ENCODE measurements at regions not wholly inside any gene's neighbourhood (a gene's known extent, or its start where the extent isn't known, plus 50 kb on each side); places are given as distances from the start of the nearest gene placed in this dataset.

DNA sequence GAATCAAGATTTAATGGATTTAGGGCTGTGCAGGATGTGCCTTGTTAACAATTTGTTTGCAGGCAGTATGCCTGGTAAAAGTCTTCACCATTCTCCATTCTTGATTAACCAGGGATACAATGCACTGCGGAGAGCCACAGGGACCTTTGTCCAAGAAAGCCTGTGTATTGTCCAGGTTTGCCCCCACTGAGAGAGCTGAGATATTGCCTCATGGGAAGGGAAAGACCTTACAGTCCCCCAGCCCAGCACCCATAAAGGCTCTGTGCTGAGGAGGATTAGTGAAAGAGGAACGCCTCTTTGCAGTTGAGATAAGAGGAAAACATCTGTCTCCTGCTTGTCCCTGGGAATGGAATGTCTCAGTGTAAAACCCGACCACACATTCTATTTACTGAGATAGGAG, 2169.6 kb downstream of the TP53TG3F start:
- Mint-ChIP-seq H3K9me3 (peaks cover 30% of the 10 kb centered on the region), H3K27ac (no peak overlapping the region), H3K4me1 (ENCODE audit: low read depth) (no peaks in the 10 kb centered on the region), H3K36me3 (ENCODE audit: low read depth) (no peaks in the 10 kb centered on the region), H3K4me3 (no peak overlapping the region), H3K27me3 (no peaks in the 10 kb centered on the region)
- DNase-seq = no peak

GRCh38 chr16:35631261-35631945, 2172.0 kb downstream of the TP53TG3F start:
- Mint-ChIP-seq H3K27me3 (no peaks in the 10 kb centered on the region), H3K4me1 (ENCODE audit: low read depth) (no peaks in the 10 kb centered on the region), H3K27ac (no peak overlapping the region), H3K9me3 (peaks cover 30% of the 10 kb centered on the region), H3K4me3 (no peak overlapping the region), H3K36me3 (ENCODE audit: low read depth) (no peaks in the 10 kb centered on the region)
- no peak for DNase-seq

DNA sequence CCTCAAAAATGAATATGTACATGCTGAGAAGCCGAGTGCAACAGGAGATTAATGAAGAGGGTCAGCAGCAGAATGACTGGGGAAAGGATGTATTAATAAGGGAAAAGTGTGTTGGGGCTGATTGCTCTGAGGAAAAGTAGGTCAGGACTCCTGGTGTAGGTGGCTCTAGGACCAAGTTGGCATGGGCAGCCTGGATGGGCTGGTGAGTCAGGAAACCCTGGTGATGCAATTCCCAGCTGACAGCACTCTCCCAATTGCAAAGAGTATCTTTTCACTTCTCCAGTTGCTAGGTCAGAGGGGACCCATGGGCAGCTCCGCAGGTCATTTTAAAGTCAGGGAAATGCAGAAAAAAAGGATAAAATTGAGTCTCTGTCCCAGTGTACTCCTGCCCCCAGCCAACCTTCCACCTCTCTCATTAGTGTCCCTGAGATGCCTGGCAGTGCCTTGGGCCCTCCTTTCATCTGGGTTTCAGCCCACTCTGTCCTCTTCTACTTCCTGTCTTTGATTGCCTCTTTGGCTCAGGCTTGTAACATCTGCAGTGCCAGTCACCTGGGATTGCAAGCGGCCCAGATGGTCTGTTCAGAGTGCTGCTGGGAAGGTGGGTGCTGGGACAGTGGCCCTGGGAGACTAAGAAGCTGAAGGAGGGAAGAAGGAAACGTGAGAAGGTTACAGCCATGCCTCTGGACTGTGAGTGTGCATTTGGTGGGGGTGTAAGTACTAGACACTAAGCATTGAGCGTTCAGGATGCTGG, 2177.2 kb downstream of the TP53TG3F start:
- no peak overlapping the region for H3K27ac Mint-ChIP-seq
- no peak overlapping the region for H3K4me3 Mint-ChIP-seq
- H3K4me1 Mint-ChIP-seq (ENCODE audit: low read depth) = no peaks in the 10 kb centered on the region
- no peaks in the 10 kb centered on the region for H3K27me3 Mint-ChIP-seq
- H3K36me3 Mint-ChIP-seq (ENCODE audit: low read depth) = no peaks in the 10 kb centered on the region
- DNase-seq = no peak
- H3K9me3 Mint-ChIP-seq = peaks cover 33% of the 10 kb centered on the region

- Mint-ChIP-seq H3K27me3 (no peaks in the 10 kb centered on the region), H3K9me3 (peaks cover 29% of the 10 kb centered on the region), H3K4me3 (no peak overlapping the region), H3K36me3 (ENCODE audit: low read depth) (no peaks in the 10 kb centered on the region), H3K27ac (no peak overlapping the region), H3K4me1 (ENCODE audit: low read depth) (no peaks in the 10 kb centered on the region)
- DNase-seq = no peak
Observed at GRCh38 chr16:35637683-35638082, 2178.3 kb downstream of the TP53TG3F start.

- Mint-ChIP-seq H3K4me1 (ENCODE audit: low read depth) (no peaks in the 10 kb centered on the region), H3K27ac (no peak overlapping the region), H3K36me3 (ENCODE audit: low read depth) (no peaks in the 10 kb centered on the region), H3K4me3 (no peak overlapping the region), H3K9me3 (peaks cover 31% of the 10 kb centered on the region), H3K27me3 (no peaks in the 10 kb centered on the region)
- DNase-seq = no peak
Observed at GRCh38 chr16:35639233-35640205, 2180.1 kb downstream of the TP53TG3F start.

- H3K27me3 Mint-ChIP-seq = no peaks in the 10 kb centered on the region
- no peak overlapping the region for H3K27ac Mint-ChIP-seq
- no peaks in the 10 kb centered on the region for H3K4me1 Mint-ChIP-seq (ENCODE audit: low read depth)
- no peaks in the 10 kb centered on the region for H3K36me3 Mint-ChIP-seq (ENCODE audit: low read depth)
- H3K4me3 Mint-ChIP-seq = no peak overlapping the region
- peaks cover 32% of the 10 kb centered on the region for H3K9me3 Mint-ChIP-seq
- no peak for DNase-seq
Observed at GRCh38 chr16:35642322-35642835, 2183.0 kb downstream of the TP53TG3F start.

- no peaks in the 10 kb centered on the region for H3K27me3 Mint-ChIP-seq
- H3K27ac Mint-ChIP-seq = no peak overlapping the region
- H3K36me3 Mint-ChIP-seq (ENCODE audit: low read depth) = no peaks in the 10 kb centered on the region
- H3K4me1 Mint-ChIP-seq (ENCODE audit: low read depth) = no peaks in the 10 kb centered on the region
- H3K4me3 Mint-ChIP-seq = no peak overlapping the region
- H3K9me3 Mint-ChIP-seq = peaks cover 5% of the 10 kb centered on the region
- no peak for DNase-seq
Observed at GRCh38 chr16:35651841-35652240, 2192.4 kb downstream of the TP53TG3F start.

- Mint-ChIP-seq H3K27me3 (no peaks in the 10 kb centered on the region), H3K4me1 (ENCODE audit: low read depth) (no peaks in the 10 kb centered on the region), H3K4me3 (no peak overlapping the region), H3K9me3 (peaks cover 28% of the 10 kb centered on the region), H3K36me3 (ENCODE audit: low read depth) (no peaks in the 10 kb centered on the region), H3K27ac (no peak overlapping the region)
- no peak for DNase-seq
Observed at GRCh38 chr16:35664091-35664693, 2204.8 kb downstream of the TP53TG3F start.

DNA sequence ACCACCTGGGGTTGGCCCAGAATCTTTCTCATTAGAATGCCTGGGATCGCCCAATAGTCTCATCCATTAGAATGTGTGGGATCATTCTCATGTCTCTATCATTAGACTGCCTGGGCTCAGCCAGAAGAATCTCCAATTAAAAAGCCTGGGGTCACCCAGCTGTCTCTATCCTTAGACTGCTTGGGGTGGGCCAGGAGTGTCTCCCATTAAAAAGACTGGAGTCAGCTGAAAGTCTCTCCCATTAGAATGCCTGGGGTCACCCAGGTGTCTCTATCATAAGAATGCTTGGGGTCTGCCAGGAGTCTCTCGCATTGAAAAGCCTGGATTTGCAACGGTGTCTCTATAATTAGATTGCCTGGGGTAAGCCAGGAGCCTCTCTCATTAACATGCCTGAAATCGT, 2225.7 kb downstream of the TP53TG3F start:
- H3K4me1 Mint-ChIP-seq (ENCODE audit: low read depth) = no peaks in the 10 kb centered on the region
- H3K36me3 Mint-ChIP-seq (ENCODE audit: low read depth) = no peaks in the 10 kb centered on the region
- H3K4me3 Mint-ChIP-seq = no peak overlapping the region
- H3K27me3 Mint-ChIP-seq = no peaks in the 10 kb centered on the region
- no peak overlapping the region for H3K27ac Mint-ChIP-seq
- no peak for DNase-seq
- peaks cover 44% of the 10 kb centered on the region for H3K9me3 Mint-ChIP-seq

GRCh38 chr16:35686595-35686994, 2227.2 kb downstream of the TP53TG3F start:
- no peak for DNase-seq
- Mint-ChIP-seq H3K4me1 (ENCODE audit: low read depth) (no peaks in the 10 kb centered on the region), H3K4me3 (no peak overlapping the region), H3K27me3 (no peaks in the 10 kb centered on the region), H3K36me3 (ENCODE audit: low read depth) (no peaks in the 10 kb centered on the region), H3K9me3 (peaks cover 52% of the 10 kb centered on the region), H3K27ac (no peak overlapping the region)

- no peak for DNase-seq
- no peaks in the 10 kb centered on the region for H3K27me3 Mint-ChIP-seq
- H3K9me3 Mint-ChIP-seq = peaks cover 55% of the 10 kb centered on the region
- H3K4me1 Mint-ChIP-seq (ENCODE audit: low read depth) = no peaks in the 10 kb centered on the region
- no peak overlapping the region for H3K4me3 Mint-ChIP-seq
- no peaks in the 10 kb centered on the region for H3K36me3 Mint-ChIP-seq (ENCODE audit: low read depth)
- no peak overlapping the region for H3K27ac Mint-ChIP-seq
Observed at GRCh38 chr16:35687071-35687470, 2227.7 kb downstream of the TP53TG3F start.

DNA sequence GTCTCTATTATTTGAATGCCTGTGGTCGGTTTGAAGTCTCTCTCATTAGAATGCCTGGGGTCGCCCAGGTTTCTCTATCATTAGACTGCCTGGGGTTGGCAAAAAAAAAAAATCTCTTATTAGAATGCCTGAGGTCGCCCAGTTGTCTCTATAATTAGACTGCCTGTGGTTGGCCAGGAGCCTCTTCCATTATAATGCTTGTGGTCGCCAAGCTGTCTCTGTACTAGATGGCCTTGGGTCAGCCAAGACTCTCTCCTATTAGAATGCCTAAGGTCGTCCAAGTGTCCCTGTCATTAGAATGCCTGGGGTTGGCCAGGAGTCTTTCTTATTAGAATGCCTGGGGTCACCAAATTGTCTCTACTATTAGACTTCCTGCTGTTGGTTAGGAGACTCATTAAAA, 2228.4 kb downstream of the TP53TG3F start:
- Mint-ChIP-seq H3K4me3 (no peak overlapping the region), H3K9me3 (peaks cover 59% of the 10 kb centered on the region), H3K4me1 (ENCODE audit: low read depth) (no peaks in the 10 kb centered on the region), H3K27me3 (no peaks in the 10 kb centered on the region), H3K36me3 (ENCODE audit: low read depth) (no peaks in the 10 kb centered on the region), H3K27ac (no peak overlapping the region)
- DNase-seq = no peak

- no peaks in the 10 kb centered on the region for H3K36me3 Mint-ChIP-seq (ENCODE audit: low read depth)
- no peak overlapping the region for H3K27ac Mint-ChIP-seq
- H3K9me3 Mint-ChIP-seq = peaks cover 67% of the 10 kb centered on the region
- no peak for DNase-seq
- no peak overlapping the region for H3K4me3 Mint-ChIP-seq
- no peaks in the 10 kb centered on the region for H3K27me3 Mint-ChIP-seq
- no peaks in the 10 kb centered on the region for H3K4me1 Mint-ChIP-seq (ENCODE audit: low read depth)
Observed at GRCh38 chr16:35689764-35690163, 2230.4 kb downstream of the TP53TG3F start.

DNA sequence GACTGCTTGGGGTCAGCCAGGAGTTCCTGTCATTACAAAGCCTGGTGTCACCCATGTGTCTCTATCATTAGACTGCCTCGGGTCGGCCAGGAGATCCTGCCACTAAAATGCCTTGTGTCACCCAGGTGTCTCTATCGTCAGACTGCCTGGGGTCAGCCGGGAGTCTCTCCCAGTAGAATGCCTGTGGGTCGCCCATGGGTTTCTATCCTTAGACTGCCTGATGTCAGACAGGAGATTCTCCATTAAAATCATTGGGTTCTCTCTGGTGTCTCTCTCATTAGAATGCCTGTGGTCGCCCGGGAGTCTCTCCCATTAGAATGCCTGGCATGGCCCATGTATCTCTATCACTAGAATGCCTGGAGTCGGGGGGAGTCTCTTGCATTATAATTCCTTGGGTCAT, 2231.0 kb downstream of the TP53TG3F start:
- Mint-ChIP-seq H3K27me3 (no peaks in the 10 kb centered on the region), H3K27ac (no peak overlapping the region), H3K4me3 (no peak overlapping the region), H3K36me3 (ENCODE audit: low read depth) (no peaks in the 10 kb centered on the region), H3K4me1 (ENCODE audit: low read depth) (no peaks in the 10 kb centered on the region), H3K9me3 (peaks cover 71% of the 10 kb centered on the region)
- DNase-seq = no peak
